Mesothelial cell of epicardium (in vitro differentiated cells): ENCODE measurements at regions not wholly inside any gene's neighbourhood (a gene's known extent, or its start where the extent isn't known, plus 50 kb on each side); places are given as distances from the start of the nearest gene placed in this dataset.

Experiments
- DNase-seq, 2 experiments: peaks; one replicate each; pipeline ENCODE4 v3.0.0; 2021; ENCODE audit warnings: low spot score in 2 of 2; ENCODE audit not compliant: unreplicated experiment in 2 of 2
- H3K27ac Mint-ChIP-seq: 2 replicates; pipeline ENCODE4 v1.8.0; 2021; ENCODE audit warnings: mixed read lengths
- H3K27me3 Mint-ChIP-seq: 2 replicates; pipeline ENCODE4 v1.8.0; 2021; ENCODE audit warnings: low read depth, mixed read lengths
- H3K36me3 Mint-ChIP-seq: 2 replicates; pipeline ENCODE4 v1.8.0; 2021; ENCODE audit warnings: mixed read lengths
- H3K4me1 Mint-ChIP-seq: 2 replicates; pipeline ENCODE4 v1.8.0; 2021; ENCODE audit warnings: mixed read lengths
- H3K4me3 Mint-ChIP-seq: 2 replicates; pipeline ENCODE4 v1.8.0; 2021; ENCODE audit warnings: mild to moderate bottlenecking, moderate library complexity, mixed read lengths
- H3K9me3 Mint-ChIP-seq: 2 replicates; pipeline ENCODE4 v1.8.0; 2021; ENCODE audit warnings: mixed read lengths
- CTCF ChIP-seq: fragments of 200-600 bp; sonication (generic); IDR thresholded peaks from one replicate; pipeline ENCODE4 v1.5.0; 2021; ENCODE audit warnings: antibody characterized with exemption; ENCODE audit not compliant: unreplicated experiment

- peaks cover 26% of the 10 kb centered on the region for H3K4me1 Mint-ChIP-seq
- TF ChIP-seq CTCF = no peak
- DNase-seq = no peak
- H3K27me3 Mint-ChIP-seq = peaks cover 29% of the 10 kb centered on the region
- no peaks in the 10 kb centered on the region for H3K9me3 Mint-ChIP-seq
- H3K27ac Mint-ChIP-seq = no peak overlapping the region
- no peaks in the 10 kb centered on the region for H3K36me3 Mint-ChIP-seq
- H3K4me3 Mint-ChIP-seq = peak overlapping the region; percentile 72
Measured at GRCh38 chr17:77279448-77280303, 138.9 kb downstream of the SEC14L1 start.

- Mint-ChIP-seq H3K27ac (peak overlapping the region; percentile 62), H3K4me3 (peak overlapping the region; percentile 72), H3K9me3 (no peaks in the 10 kb centered on the region), H3K27me3 (peaks cover 29% of the 10 kb centered on the region), H3K4me1 (peaks cover 26% of the 10 kb centered on the region), H3K36me3 (no peaks in the 10 kb centered on the region)
- TF ChIP-seq CTCF = no peak
- no peak for DNase-seq
Measured at GRCh38 chr17:77280304-77281121, 139.7 kb downstream of the SEC14L1 start.

GRCh38 chr17:77281122-77281903 lies 140.5 kb downstream of the SEC14L1 start:
- H3K4me1 Mint-ChIP-seq = peaks cover 33% of the 10 kb centered on the region
- TF ChIP-seq CTCF = peak; percentile 6
- DNase-seq = peak; percentile 56 to 71
- H3K9me3 Mint-ChIP-seq = no peaks in the 10 kb centered on the region
- peak overlapping the region; percentile 78 for H3K4me3 Mint-ChIP-seq
- H3K36me3 Mint-ChIP-seq = no peaks in the 10 kb centered on the region
- H3K27ac Mint-ChIP-seq = peak overlapping the region; percentile 47
- H3K27me3 Mint-ChIP-seq = peaks cover 29% of the 10 kb centered on the region

GRCh38 chr17:77281904-77282367 lies 141.2 kb downstream of the SEC14L1 start:
- H3K4me1 Mint-ChIP-seq = peaks cover 39% of the 10 kb centered on the region
- H3K9me3 Mint-ChIP-seq = no peaks in the 10 kb centered on the region
- H3K36me3 Mint-ChIP-seq = no peaks in the 10 kb centered on the region
- DNase-seq = no peak
- peaks cover 29% of the 10 kb centered on the region for H3K27me3 Mint-ChIP-seq
- peak overlapping the region; percentile 71 for H3K27ac Mint-ChIP-seq
- TF ChIP-seq CTCF = no peak
- peak overlapping the region; percentile 78 for H3K4me3 Mint-ChIP-seq
